WTC11 (cell line): ENCODE measurements at regions not wholly inside any gene's neighbourhood (a gene's known extent, or its start where the extent isn't known, plus 50 kb on each side); places are given as distances from the start of the nearest gene placed in this dataset.

Experiments used
- CREB1 ChIP-seq: sonication (generic); formaldehyde crosslinking; IDR thresholded peaks from 2 replicates; pipeline ENCODE4 v1.8.0; 2023; ENCODE audit warnings: mild to moderate bottlenecking, missing genetic modification reagents
- CTCF ChIP-seq: fragments of 200-600 bp; IDR thresholded peaks from 2 replicates; pipeline ENCODE4 v1.8.0; 2022; ENCODE audit warnings: antibody characterized with exemption
- E2F1 ChIP-seq: sonication (generic); formaldehyde crosslinking; IDR thresholded peaks from 2 replicates; pipeline ENCODE4 v1.8.0; 2022; ENCODE audit warnings: mild to moderate bottlenecking, missing genetic modification reagents
- GABPB1 ChIP-seq: sonication (generic); formaldehyde crosslinking; IDR thresholded peaks from 2 replicates; pipeline ENCODE4 v1.8.1; 2023; ENCODE audit warnings: mild to moderate bottlenecking, missing genetic modification reagents
- JUN ChIP-seq: sonication (generic); formaldehyde crosslinking; IDR thresholded peaks from 2 replicates; pipeline ENCODE4 v1.8.0; 2023; ENCODE audit warnings: mild to moderate bottlenecking, missing genetic modification reagents
- KAT7 ChIP-seq: sonication (generic); formaldehyde crosslinking; IDR thresholded peaks from 2 replicates; pipeline ENCODE4 v1.8.1; 2023; ENCODE audit warnings: missing genetic modification reagents, mild to moderate bottlenecking, borderline replicate concordance
- OVOL2 ChIP-seq: fragments of 250-450 bp; sonication (Bioruptor Pico); IDR thresholded peaks from 2 replicates; pipeline ENCODE4 v1.9.0; 2021; ENCODE audit warnings: mild to moderate bottlenecking, borderline replicate concordance
- PRDM15 ChIP-seq: sonication (generic); formaldehyde crosslinking; IDR thresholded peaks from 2 replicates; pipeline ENCODE4 v1.8.0; 2022; ENCODE audit warnings: missing genetic modification reagents

GRCh38 chr20:20956513-20956931 lies 149.6 kb downstream of the LINC00237 start:
- no peak for TF ChIP-seq E2F1
- no peak for TF ChIP-seq PRDM15 (CRISPR knock-in tag)
- no peak for TF ChIP-seq CTCF
- no peak for TF ChIP-seq KAT7 (CRISPR knock-in tag)
- TF ChIP-seq JUN (CRISPR knock-in tag): no peak
- TF ChIP-seq CREB1 (CRISPR knock-in tag): no peak
- TF ChIP-seq GABPB1 (CRISPR knock-in tag): no peak
- no peak for TF ChIP-seq OVOL2 (CRISPR knock-in tag)
